Lower lobe of right lung (tissue), 2 donors: ENCODE measurements at regions not wholly inside any gene's neighbourhood (a gene's known extent, or its start where the extent isn't known, plus 50 kb on each side); places are given as distances from the start of the nearest gene placed in this dataset.

ENCODE experiments used
- ATAC-seq, 2 donors: fragments of 200-7000 bp; cut with Tn5 transposase; one replicate each; pipeline ENCODE4 v1.9.1; 2020 to 2022; ENCODE audit warnings: mild to moderate bottlenecking in 2 of 2, moderate library complexity in 2 of 2
- DNase-seq: peaks from one replicate; pipeline ENCODE4 v3.0.0-alpha.2; 2020
- H3K27ac ChIP-seq: fragments of 200-600 bp; one replicate; pipeline ENCODE4 v1.8.0; 2022
- H3K27me3 ChIP-seq: fragments of 200-600 bp; one replicate; pipeline ENCODE4 v1.8.0; 2022; ENCODE audit warnings: low read depth
- H3K36me3 ChIP-seq: fragments of 200-600 bp; one replicate; pipeline ENCODE4 v1.8.0; 2022; ENCODE audit warnings: mild to moderate bottlenecking
- H3K4me1 ChIP-seq: fragments of 200-600 bp; one replicate; pipeline ENCODE4 v1.8.0; 2022
- H3K4me3 ChIP-seq: fragments of 200-600 bp; one replicate; pipeline ENCODE4 v1.8.0; 2022; ENCODE audit warnings: mild to moderate bottlenecking
- H3K9me3 ChIP-seq: fragments of 200-600 bp; one replicate; pipeline ENCODE4 v1.8.0; 2022
- CTCF ChIP-seq: fragments of 200-600 bp; IDR thresholded peaks from one replicate; pipeline ENCODE4 v1.8.0; 2022; ENCODE audit warnings: antibody characterized with exemption, mild to moderate bottlenecking
- intact Hi-C: fragments of 100-400 bp; cut with DNase I; formaldehyde crosslinking; loops from one replicate; pipeline ENCODE4 v1.11.0; 2022
- donor health status: DM: no; HTN: yes; CAD: no; lungs with severe emphysema.

DNA sequence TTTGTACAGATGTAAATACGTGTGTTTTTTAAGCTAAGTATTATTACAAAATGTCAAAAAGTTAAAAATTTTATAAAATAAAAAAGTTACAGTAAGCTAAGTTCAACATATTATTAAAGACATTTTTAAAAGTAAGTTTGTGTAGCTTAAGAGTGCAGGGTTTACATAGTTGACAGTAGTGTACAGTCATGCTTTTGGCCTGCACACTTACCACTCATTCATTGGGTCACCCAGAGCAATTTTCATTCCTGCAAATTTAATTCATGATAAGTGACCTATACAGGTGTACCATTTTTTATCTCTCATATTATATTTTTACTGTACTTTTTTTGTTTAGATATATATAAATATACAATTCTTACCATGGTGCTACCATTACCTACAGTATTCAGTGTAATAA, 769.9 kb upstream of the SLITRK6 start:
- DNase-seq: no peak
- TF ChIP-seq CTCF: no peak
- H3K27me3 ChIP-seq: no peaks in the 10 kb centered on the region
- no peaks in the 10 kb centered on the region for H3K36me3 ChIP-seq
- no peak overlapping the region for H3K4me3 ChIP-seq
- no peak for ATAC-seq
- H3K27ac ChIP-seq: no peak overlapping the region
- no peaks in the 10 kb centered on the region for H3K4me1 ChIP-seq
- intact Hi-C loops: no loop called here
- H3K9me3 ChIP-seq: no peaks in the 10 kb centered on the region

GRCh38 chr13:86569974-86570373, 770.8 kb upstream of the SLITRK6 start:
- H3K9me3 ChIP-seq: no peaks in the 10 kb centered on the region
- no peak for TF ChIP-seq CTCF
- DNase-seq (no peak), ATAC-seq (no peak)
- no peaks in the 10 kb centered on the region for H3K4me1 ChIP-seq
- intact Hi-C loops: no loop called here
- H3K36me3 ChIP-seq: no peaks in the 10 kb centered on the region
- no peaks in the 10 kb centered on the region for H3K27me3 ChIP-seq
- H3K4me3 ChIP-seq: no peak overlapping the region
- H3K27ac ChIP-seq: no peak overlapping the region

- no peak for ATAC-seq
- Histone ChIP-seq H3K4me3 (no peak overlapping the region), H3K4me1 (no peaks in the 10 kb centered on the region), H3K9me3 (no peaks in the 10 kb centered on the region), H3K27me3 (no peaks in the 10 kb centered on the region), H3K27ac (no peak overlapping the region), H3K36me3 (no peaks in the 10 kb centered on the region)
- DNase-seq: no peak
- no peak for TF ChIP-seq CTCF
- intact Hi-C loops: no loop called here
Measured at GRCh38 chr13:86572115-86572514, 772.9 kb upstream of the SLITRK6 start.

DNA sequence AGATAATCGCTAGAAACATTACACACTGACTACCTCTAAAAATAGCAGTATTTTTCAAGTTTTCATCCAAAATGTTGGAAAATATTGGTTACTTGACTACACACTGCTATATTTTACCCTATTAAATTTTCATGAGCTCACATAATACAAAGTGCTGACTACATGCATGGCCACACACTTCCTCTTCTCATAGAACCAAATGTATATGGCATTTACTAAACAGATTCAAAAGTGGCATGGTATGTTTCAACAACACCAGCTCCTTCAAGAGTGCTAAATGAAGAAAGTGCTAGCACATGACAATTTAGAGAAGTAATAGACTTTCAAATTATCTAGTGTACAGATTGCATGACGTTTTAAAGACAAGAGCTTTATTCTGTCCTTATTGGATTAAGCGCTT, 780.4 kb upstream of the SLITRK6 start:
- no peaks in the 10 kb centered on the region for H3K9me3 ChIP-seq
- DNase-seq: no peak
- H3K27ac ChIP-seq: no peak overlapping the region
- intact Hi-C loops: no loop called here
- no peaks in the 10 kb centered on the region for H3K4me1 ChIP-seq
- no peak overlapping the region for H3K4me3 ChIP-seq
- H3K36me3 ChIP-seq: no peaks in the 10 kb centered on the region
- H3K27me3 ChIP-seq: no peaks in the 10 kb centered on the region
- no peak for ATAC-seq
- no peak for TF ChIP-seq CTCF

DNA sequence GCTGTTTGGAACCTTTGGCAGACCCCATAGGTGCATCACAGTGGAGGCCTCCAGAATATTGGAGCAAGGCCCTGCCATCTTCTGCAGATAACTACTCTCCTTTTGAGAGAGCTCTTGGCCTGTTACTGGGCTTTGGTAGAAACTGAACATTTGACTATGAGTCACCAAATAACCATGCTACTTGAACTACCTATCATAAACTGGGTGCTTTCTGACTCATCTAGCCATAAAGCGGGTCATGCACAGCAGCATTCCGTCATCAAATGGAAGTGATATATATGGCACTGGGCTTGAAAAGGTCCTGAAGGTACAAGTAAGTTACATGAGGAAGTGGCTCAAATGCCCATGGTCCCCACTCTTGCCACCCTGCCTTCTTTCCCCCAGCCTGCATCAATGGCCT, 782.5 kb upstream of the SLITRK6 start:
- DNase-seq: no peak
- TF ChIP-seq CTCF: no peak
- no peak overlapping the region for H3K27ac ChIP-seq
- no peak for ATAC-seq
- intact Hi-C loops: no loop called here
- H3K9me3 ChIP-seq: no peaks in the 10 kb centered on the region
- H3K27me3 ChIP-seq: no peaks in the 10 kb centered on the region
- H3K36me3 ChIP-seq: no peaks in the 10 kb centered on the region
- H3K4me3 ChIP-seq: no peak overlapping the region
- no peaks in the 10 kb centered on the region for H3K4me1 ChIP-seq

DNA sequence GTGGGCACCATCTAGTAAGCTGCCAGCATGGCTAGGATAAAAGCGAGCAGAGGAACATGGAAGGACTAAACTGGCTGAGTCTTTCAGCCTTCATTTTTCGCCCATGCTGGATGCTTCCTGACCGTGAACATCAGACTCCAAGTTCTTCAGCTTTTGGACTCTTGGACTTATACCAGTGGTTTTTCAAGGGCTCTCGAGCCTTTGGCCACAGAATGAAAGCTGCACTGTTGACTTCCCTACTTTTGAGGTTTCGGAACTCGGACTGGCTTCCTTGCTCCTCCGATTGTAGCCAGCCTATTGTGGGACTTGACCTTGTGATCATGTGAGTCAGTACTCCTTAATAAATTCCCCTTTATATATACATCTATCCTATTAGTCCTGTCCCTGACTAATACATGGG, 785.1 kb upstream of the SLITRK6 start:
- intact Hi-C loops: no loop called here

More for the DNA sequence above, 785.1 kb upstream of the SLITRK6 start:
- ATAC-seq (no peak), DNase-seq (no peak)
- no peak overlapping the region for H3K4me3 ChIP-seq
- H3K4me1 ChIP-seq: no peaks in the 10 kb centered on the region
- TF ChIP-seq CTCF: no peak
- no peak overlapping the region for H3K27ac ChIP-seq
- H3K9me3 ChIP-seq: no peaks in the 10 kb centered on the region
- no peaks in the 10 kb centered on the region for H3K36me3 ChIP-seq
- H3K27me3 ChIP-seq: no peaks in the 10 kb centered on the region
